Thoracic aorta (tissue), 2 donors: ENCODE measurements at regions not wholly inside any gene's neighbourhood (a gene's known extent, or its start where the extent isn't known, plus 50 kb on each side); places are given as distances from the start of the nearest gene placed in this dataset.

Experiments
- ATAC-seq: fragments of 150-250 bp; one replicate; pipeline ENCODE4 v1.8.0; 2017; ENCODE audit warnings: low read depth; ENCODE audit not compliant: insufficient number of reproducible peaks, low FRiP score
- DNase-seq: peaks from one replicate; pipeline ENCODE4 v3.0.0-alpha.2; 2020; ENCODE audit warnings: low spot score
- H3K27ac ChIP-seq, 2 donors: fragments of 200-600 bp; sonication (generic); 1 replicate in 1 of 2; 2 replicates in 1 of 2; pipeline ENCODE4 v1.5.1; 2016; ENCODE audit warnings: mild to moderate bottlenecking in 2 of 2, moderate library complexity in 2 of 2
- H3K27me3 ChIP-seq: fragments of 200-600 bp; sonication (generic); replicated peaks from 2 replicates; pipeline ENCODE4 v1.6.0; 2016; ENCODE audit warnings: mild to moderate bottlenecking; ENCODE audit not compliant: insufficient read depth
- H3K36me3 ChIP-seq: fragments of 200-600 bp; sonication (generic); one replicate; pipeline ENCODE4 v1.5.1; 2016
- H3K4me1 ChIP-seq, 2 donors: fragments of 200-600 bp; sonication (generic); 1 replicate in 1 of 2; 2 replicates in 1 of 2; pipeline versions ENCODE4 v1.5.1 to v1.6.0; 2016; ENCODE audit warnings: low read depth in 2 of 2, mild to moderate bottlenecking in 1 of 2; ENCODE audit not compliant: control insufficient read depth in 1 of 2
- H3K4me3 ChIP-seq: fragments of 200-600 bp; sonication (generic); 2 replicates; pipeline ENCODE4 v1.5.1; 2016; ENCODE audit warnings: mild to moderate bottlenecking
- H3K9me3 ChIP-seq: fragments of 200-600 bp; sonication (generic); 2 replicates; pipeline ENCODE4 v1.5.1; 2016
- CTCF ChIP-seq: fragments of 200-600 bp; sonication (generic); IDR thresholded peaks from one replicate; pipeline ENCODE4 v1.5.1; 2019; ENCODE audit warnings: antibody characterized with exemption

- Histone ChIP-seq H3K27ac (no peak overlapping the region), H3K4me3 (no peak overlapping the region), H3K4me1 (no peaks in the 10 kb centered on the region), H3K36me3 (no peaks in the 10 kb centered on the region), H3K27me3 (no peaks in the 10 kb centered on the region), H3K9me3 (no peaks in the 10 kb centered on the region)
- DNase-seq (no peak), ATAC-seq (no peak)
- no peak for TF ChIP-seq CTCF
These were observed 1158.0 kb downstream of the EFNB2 start for GRCh38 chr13:105377452-105377851.

- Histone ChIP-seq H3K9me3 (peaks cover 4% of the 10 kb centered on the region), H3K27me3 (no peaks in the 10 kb centered on the region), H3K36me3 (no peaks in the 10 kb centered on the region), H3K4me1 (no peaks in the 10 kb centered on the region), H3K27ac (no peak overlapping the region), H3K4me3 (no peak overlapping the region)
- no peak for TF ChIP-seq CTCF
- DNase-seq, result no peak
- no peak for ATAC-seq
These were observed 1165.3 kb downstream of the EFNB2 start for GRCh38 chr13:105370011-105370650.

- Histone ChIP-seq H3K9me3 (peaks cover 4% of the 10 kb centered on the region), H3K27ac (no peak overlapping the region), H3K36me3 (no peaks in the 10 kb centered on the region), H3K4me3 (no peak overlapping the region), H3K4me1 (no peaks in the 10 kb centered on the region), H3K27me3 (no peaks in the 10 kb centered on the region)
- ATAC-seq (no peak), DNase-seq (no peak)
- no peak for TF ChIP-seq CTCF
These were observed 1166.7 kb downstream of the EFNB2 start for GRCh38 chr13:105368781-105369180.

- Histone ChIP-seq H3K4me1 (no peaks in the 10 kb centered on the region), H3K9me3 (no peaks in the 10 kb centered on the region), H3K36me3 (no peaks in the 10 kb centered on the region), H3K27ac (no peak overlapping the region), H3K27me3 (no peaks in the 10 kb centered on the region), H3K4me3 (no peak overlapping the region)
- no peak for DNase-seq
- no peak for ATAC-seq
- no peak for TF ChIP-seq CTCF
These were observed 1169.6 kb downstream of the EFNB2 start for GRCh38 chr13:105365831-105366230.

GRCh38 chr13:105365021-105365550 is 1170.4 kb downstream of the EFNB2 start:
- Histone ChIP-seq H3K36me3 (no peaks in the 10 kb centered on the region), H3K27ac (no peak overlapping the region), H3K9me3 (no peaks in the 10 kb centered on the region), H3K4me3 (no peak overlapping the region), H3K4me1 (no peaks in the 10 kb centered on the region), H3K27me3 (no peaks in the 10 kb centered on the region)
- no peak for TF ChIP-seq CTCF
- DNase-seq (no peak), ATAC-seq (no peak)
